Erythroblast (primary cell): ENCODE measurements at regions not wholly inside any gene's neighbourhood (a gene's known extent, or its start where the extent isn't known, plus 50 kb on each side); places are given as distances from the start of the nearest gene placed in this dataset.

Source experiments
- GATA1 ChIP-seq: IDR thresholded peaks from 2 replicates; pipeline ENCODE4 v1.6.1; 2011; ENCODE audit warnings: low read depth, mild to moderate bottlenecking, control low read depth, low read length, moderate library complexity
- POLR2A ChIP-seq: IDR thresholded peaks from 2 replicates; pipeline ENCODE4 v1.6.1; 2011; ENCODE audit warnings: mild to moderate bottlenecking, low read length

GRCh38 chr13:29937379-29937778 is 87.0 kb upstream of the UBL3 start:
- TF ChIP-seq POLR2A (no peak), GATA1 (no peak)
